Activated CD4-positive, alpha-beta T cell treated with anti-CD3 and anti-CD28 coated beads, Interleukin-2, Interleukin-6, amounts not matched to agents 100 ng/mL and 50 ng/mL, durations not matched to agents 16 hours and 8 hours (primary cell): ENCODE measurements at regions not wholly inside any gene's neighbourhood (a gene's known extent, or its start where the extent isn't known, plus 50 kb on each side); places are given as distances from the start of the nearest gene placed in this dataset.

ENCODE experiments used
- DNase-seq: peaks from one replicate; pipeline ENCODE4 v3.0.0-alpha.2; 2020

- no peak for DNase-seq
These were observed 347.3 kb upstream of the CDH11 start for GRCh38 chr16:65469116-65469515.

DNA sequence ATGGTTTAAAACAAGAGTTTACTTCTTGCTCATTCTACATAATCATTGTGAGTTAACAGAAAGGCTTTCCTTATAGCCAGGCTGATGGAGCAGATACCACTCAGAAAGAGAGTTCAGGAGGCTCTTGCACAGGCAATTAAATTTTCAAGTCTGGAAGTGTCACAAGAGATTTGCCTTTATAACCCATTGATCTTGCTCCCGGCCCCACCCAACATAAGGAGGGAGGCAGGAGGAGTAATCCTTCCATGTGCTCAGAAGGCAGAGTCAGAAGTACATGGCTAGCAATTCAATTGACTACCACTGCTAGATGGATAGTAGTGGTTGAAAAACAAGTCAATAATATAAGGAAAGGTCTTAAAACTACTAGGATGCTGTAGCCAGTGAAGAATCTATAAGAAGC, 346.3 kb upstream of the CDH11 start:
- no peak for DNase-seq

GRCh38 chr16:65463652-65464260, 341.9 kb upstream of the CDH11 start:
- DNase-seq, result no peak

DNA sequence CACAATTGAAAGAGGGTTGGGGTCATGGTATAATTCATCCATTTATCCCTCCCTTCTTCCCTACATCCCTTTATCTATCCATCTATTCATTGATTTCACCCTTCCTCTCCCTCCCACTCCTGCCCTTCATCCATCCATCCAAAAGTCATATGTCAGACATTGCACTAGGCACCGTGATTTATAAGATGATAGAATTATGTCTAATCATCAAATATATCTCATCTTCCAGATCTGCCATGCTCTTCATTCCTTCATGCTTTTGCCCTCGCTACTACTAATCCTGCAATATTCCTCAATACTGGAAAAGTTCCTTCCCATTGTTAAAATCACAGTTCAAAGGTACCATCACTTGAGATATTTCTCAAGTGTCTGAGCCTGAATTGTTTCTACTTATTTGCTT, 335.2 kb upstream of the CDH11 start:
- no peak for DNase-seq

DNA sequence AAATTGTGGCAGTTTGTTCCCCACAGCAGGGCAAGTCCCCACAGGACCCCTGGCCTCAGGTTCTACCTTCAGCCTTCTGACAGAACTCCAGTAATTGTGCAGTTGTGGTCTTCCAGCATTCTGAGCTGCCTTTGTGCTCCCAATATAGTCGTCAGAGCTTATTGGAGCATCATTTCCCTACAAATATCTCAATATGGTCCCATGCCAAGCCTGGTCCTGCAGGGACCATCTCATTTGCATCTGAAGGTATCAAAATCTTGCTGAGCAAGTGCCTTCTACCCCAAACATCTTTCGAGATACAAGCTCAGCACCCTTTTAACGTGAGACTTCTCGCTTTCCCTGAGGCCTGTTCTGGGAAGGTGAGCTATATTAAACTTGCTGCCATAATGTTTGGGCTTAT, 333.9 kb upstream of the CDH11 start:
- no peak for DNase-seq

GRCh38 chr16:65453646-65454045, 331.8 kb upstream of the CDH11 start:
- DNase-seq, result no peak

DNA sequence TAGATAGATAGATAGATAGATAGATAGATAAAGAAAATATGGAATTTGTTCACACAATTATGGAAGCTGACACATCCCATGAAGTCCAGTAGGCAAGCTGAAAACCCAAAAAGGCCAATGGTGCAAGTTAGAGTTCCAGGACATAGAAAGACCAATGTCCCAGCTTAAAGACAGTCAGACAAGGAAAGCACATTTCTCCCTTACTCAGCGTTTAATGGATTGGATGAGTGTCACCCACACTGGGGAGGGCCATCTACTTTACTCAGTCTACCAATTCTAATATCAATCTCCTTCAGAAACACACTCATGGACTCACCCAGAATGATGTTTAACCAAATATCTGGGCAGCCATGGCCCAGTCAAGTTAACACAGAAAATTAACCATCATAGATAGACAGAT, 327.7 kb upstream of the CDH11 start:
- no peak for DNase-seq

- no peak for DNase-seq
These were observed 324.6 kb upstream of the CDH11 start for GRCh38 chr16:65446427-65446826.

GRCh38 chr16:65445313-65446260, 323.7 kb upstream of the CDH11 start:
- no peak for DNase-seq

- DNase-seq, result no peak
These were observed 319.6 kb upstream of the CDH11 start for GRCh38 chr16:65441501-65441900.

- DNase-seq, result no peak
These were observed 307.8 kb upstream of the CDH11 start for GRCh38 chr16:65429504-65430181.

- no peak for DNase-seq
These were observed 304.6 kb upstream of the CDH11 start for GRCh38 chr16:65426484-65426883.

DNA sequence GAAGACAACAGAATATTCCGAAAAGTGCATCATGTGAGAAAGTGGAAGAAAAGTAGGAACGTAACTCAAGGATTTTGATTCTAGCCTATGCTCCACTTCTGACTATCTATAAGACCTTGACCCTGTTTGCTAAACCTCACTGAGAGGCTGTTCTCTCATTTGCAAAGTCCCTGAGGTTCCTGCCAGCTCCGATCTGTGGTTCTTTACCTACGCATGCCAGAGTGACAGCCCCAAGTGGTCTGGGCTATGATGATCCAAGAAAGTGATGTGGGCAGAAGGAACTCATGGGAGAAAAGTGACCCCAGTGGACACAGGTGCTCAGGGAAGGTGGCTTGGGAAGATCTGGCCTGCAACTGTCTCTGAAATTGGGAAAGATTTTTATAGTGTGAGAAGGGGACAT, 301.1 kb upstream of the CDH11 start:
- DNase-seq, result no peak

- no peak for DNase-seq
These were observed 299.7 kb upstream of the CDH11 start for GRCh38 chr16:65421596-65421995.

DNA sequence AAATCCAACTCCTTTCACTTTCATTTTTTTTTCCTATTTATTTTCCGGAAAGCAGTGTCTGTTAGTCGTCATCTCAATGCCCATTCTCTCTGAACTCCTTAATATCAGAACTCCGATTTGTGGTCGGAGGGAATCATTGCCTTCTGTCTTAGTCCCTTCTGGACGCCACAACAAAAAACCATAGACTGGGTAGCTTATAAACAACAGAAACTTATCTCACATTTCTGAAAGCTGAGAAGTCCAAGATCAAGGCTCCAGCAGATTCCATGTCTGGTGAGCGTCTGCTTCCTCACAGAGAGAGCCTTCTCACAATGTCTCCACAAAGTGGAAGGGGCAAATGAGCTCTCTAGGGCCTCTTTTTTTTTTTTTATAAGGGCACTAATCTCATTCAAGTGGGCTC, 296.6 kb upstream of the CDH11 start:
- no peak for DNase-seq

GRCh38 chr16:65415460-65415859, 293.6 kb upstream of the CDH11 start:
- no peak for DNase-seq

- no peak for DNase-seq
These were observed 292.6 kb upstream of the CDH11 start for GRCh38 chr16:65414284-65414984.

DNA sequence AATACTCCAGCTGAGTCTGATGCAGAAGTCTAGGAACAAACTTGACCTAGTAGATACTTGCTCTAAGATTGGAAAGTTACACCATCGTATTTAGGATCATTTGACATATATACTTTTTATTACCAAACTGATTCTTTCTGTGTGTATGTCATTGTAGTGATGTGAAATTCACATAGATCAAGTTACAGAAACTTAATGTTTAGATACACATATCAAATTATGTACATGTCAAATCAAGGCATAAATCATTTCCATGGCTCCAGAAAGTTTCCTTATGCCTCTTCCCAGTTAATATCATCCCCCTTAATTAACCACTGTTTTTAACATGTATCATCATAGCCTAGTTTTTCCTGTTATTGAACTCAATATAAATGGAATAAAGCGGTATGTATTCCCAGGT, 292.0 kb upstream of the CDH11 start:
- no peak for DNase-seq

GRCh38 chr16:65410801-65411200, 288.9 kb upstream of the CDH11 start:
- DNase-seq, result no peak

- no peak for DNase-seq
These were observed 287.6 kb upstream of the CDH11 start for GRCh38 chr16:65409510-65409909.

- no peak for DNase-seq
These were observed 285.1 kb upstream of the CDH11 start for GRCh38 chr16:65406933-65407332.

DNA sequence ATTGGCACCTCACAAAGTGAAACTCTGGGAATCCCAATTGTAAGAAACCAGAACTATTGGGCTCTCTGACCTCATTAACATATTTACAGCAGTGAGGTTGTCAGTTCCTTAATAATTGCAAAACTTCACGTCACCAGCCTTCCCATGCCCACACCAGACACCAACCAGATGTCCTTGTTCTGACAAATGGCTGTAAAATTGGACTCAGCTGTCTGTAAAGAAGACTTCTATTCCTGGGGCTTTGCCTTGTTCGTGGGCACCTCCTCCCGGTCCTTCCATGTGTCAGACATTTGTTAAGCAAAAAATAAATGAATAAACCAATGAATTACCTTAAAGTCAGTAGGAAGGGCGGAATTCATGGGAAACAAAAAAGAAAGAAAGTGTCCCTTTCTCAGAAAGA, 284.3 kb upstream of the CDH11 start:
- DNase-seq, result no peak

DNA sequence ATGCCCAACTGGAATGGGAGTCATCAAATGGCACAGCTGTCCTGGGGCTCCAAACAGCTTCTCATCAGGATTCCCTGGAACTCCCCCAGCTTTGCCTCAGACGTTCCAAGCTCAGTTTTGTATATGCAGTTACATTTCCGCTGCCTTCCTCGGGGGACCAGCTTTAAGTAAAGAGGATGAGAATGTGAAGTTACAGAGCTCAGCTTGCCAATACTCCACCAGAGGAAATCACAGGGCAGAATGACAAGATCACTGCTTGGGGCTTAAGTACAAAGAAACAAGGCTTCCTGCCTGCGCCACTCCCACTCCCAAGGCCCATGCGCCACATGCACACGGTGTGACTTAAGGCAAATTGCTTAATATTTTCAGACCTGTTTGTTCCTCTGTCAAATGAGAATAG, 272.4 kb upstream of the CDH11 start:
- no peak for DNase-seq
